ENCODE measurements at regions not wholly inside any gene's neighbourhood (a gene's known extent, or its start where the extent isn't known, plus 50 kb on each side); places are given as distances from the start of the nearest gene placed in this dataset.
A peak's percentile ranks its signal among the peaks of the same experiment; 100 is the strongest.
"Not testable (repeated sequence)": the region's sequence is repeated elsewhere in the genome, so short reads cannot be mapped to it uniquely, and the experiment has no call there.

GRCh38 chr12:9405886-9406563 is 197.8 kb upstream of the PZP start:
- no peak for DNase-seq (ENCODE audit: low spot score)
- no peak for TF ChIP-seq CTCF (IDR thresholded peaks at IDR 0.05; ENCODE audit: extremely low read depth, missing control alignments)

- DNase-seq (ENCODE audit: low spot score): peak; percentile 46
- TF ChIP-seq CTCF (IDR thresholded peaks at IDR 0.05; ENCODE audit: extremely low read depth, missing control alignments): no peak
Measured at GRCh38 chr12:9404469-9405260, 196.5 kb upstream of the PZP start.

- TF ChIP-seq CTCF (IDR thresholded peaks at IDR 0.05; ENCODE audit: extremely low read depth, missing control alignments): no peak
- no peak for DNase-seq (ENCODE audit: low spot score)
Measured at GRCh38 chr12:9404031-9404430, 195.8 kb upstream of the PZP start.

- not testable (repeated sequence) for DNase-seq (ENCODE audit: low spot score)
Measured at GRCh38 chr12:9402432-9403040, 194.3 kb upstream of the PZP start.

- not testable (repeated sequence) for DNase-seq (ENCODE audit: low spot score)
Measured at GRCh38 chr12:9396367-9396766, 188.2 kb upstream of the PZP start.

- DNase-seq (ENCODE audit: low spot score): not testable (repeated sequence)
Measured at GRCh38 chr12:9395220-9395619, 187.0 kb upstream of the PZP start.

GRCh38 chr12:9392842-9393241 is 184.6 kb upstream of the PZP start:
- TF ChIP-seq CTCF (IDR thresholded peaks at IDR 0.05; ENCODE audit: extremely low read depth, missing control alignments): no peak

GRCh38 chr12:9391815-9392214 is 183.6 kb upstream of the PZP start:
- no peak for TF ChIP-seq CTCF (IDR thresholded peaks at IDR 0.05; ENCODE audit: extremely low read depth, missing control alignments)
- no peak for DNase-seq (ENCODE audit: low spot score)

More at GRCh38 chr12:9392842-9393241, 184.6 kb upstream of the PZP start:
- peak; percentile 1 for DNase-seq (ENCODE audit: low spot score)

- TF ChIP-seq CTCF (IDR thresholded peaks at IDR 0.05; ENCODE audit: extremely low read depth, missing control alignments): no peak
- no peak for DNase-seq (ENCODE audit: low spot score)
Measured at GRCh38 chr12:9390761-9391160, 182.6 kb upstream of the PZP start.
